Naive thymus-derived CD4-positive, alpha-beta T cell (primary cell): ENCODE measurements at regions not wholly inside any gene's neighbourhood (a gene's known extent, or its start where the extent isn't known, plus 50 kb on each side); places are given as distances from the start of the nearest gene placed in this dataset.

ENCODE experiments used
- ATAC-seq: fragments of 150-1000 bp; cut with Tn5 transposase; 2 replicates; pipeline ENCODE4 v1.10.0; 2021; ENCODE audit warnings: mild to moderate bottlenecking, moderate library complexity
- CTCF ChIA-PET: fragments of 350-600 bp; sonication (Branson Sonifier 250); formaldehyde crosslinking; loops from one replicate; lab custom pipeline; 2021; ENCODE audit warnings: antibody characterized with exemption; lab: Charles Lee
- POLR2A ChIA-PET: fragments of 350-600 bp; sonication (Branson Sonifier 250); formaldehyde crosslinking; loops from one replicate; lab custom pipeline; 2021; ENCODE audit warnings: antibody characterized with exemption, inconsistent platforms; lab: Charles Lee
- DNase-seq, 9 donors: peaks; one replicate each; pipeline versions ENCODE4 v3.0.0 to v3.0.0-alpha.2; 2020 to 2022; ENCODE audit warnings: mixed read lengths in 1 of 9
- H3K27ac ChIP-seq: one replicate; pipeline ENCODE4 v1.7.0; 2013; ENCODE audit warnings: mild to moderate bottlenecking, low read depth, low read length, moderate library complexity
- H3K27me3 ChIP-seq, 2 donors: one replicate each; pipeline ENCODE4 v1.7.0; 2013; ENCODE audit warnings: low read length in 2 of 2, mild to moderate bottlenecking in 2 of 2, moderate library complexity in 2 of 2; ENCODE audit not compliant: control insufficient read depth in 2 of 2, insufficient read depth in 2 of 2
- H3K36me3 ChIP-seq, 3 experiments: 1 replicate in 2 of 3; 2 replicates in 1 of 3; pipeline ENCODE4 v1.7.0; 2013; ENCODE audit warnings: low read length in 3 of 3, mild to moderate bottlenecking in 3 of 3, moderate library complexity in 1 of 3; ENCODE audit not compliant: insufficient read depth in 3 of 3, control insufficient read depth in 2 of 3
- H3K4me1 ChIP-seq, 2 donors: one replicate each; pipeline ENCODE4 v1.7.0; 2013; ENCODE audit warnings: low read length in 2 of 2, mild to moderate bottlenecking in 2 of 2, moderate library complexity in 1 of 2; ENCODE audit not compliant: control insufficient read depth in 2 of 2, insufficient read depth in 2 of 2
- H3K4me3 ChIP-seq: 2 replicates; pipeline ENCODE4 v1.7.0; 2013; ENCODE audit warnings: mild to moderate bottlenecking, low read length
- H3K9me3 ChIP-seq, 3 experiments: 1 replicate in 2 of 3; 2 replicates in 1 of 3; pipeline ENCODE4 v1.7.0; 2013; ENCODE audit warnings: low read length in 3 of 3; ENCODE audit not compliant: control insufficient read depth in 2 of 3
- H3K27ac Mint-ChIP-seq, 9 donors: one replicate each; pipeline ENCODE4 v1.8.0; 2020 to 2022; ENCODE audit warnings: mixed read lengths in 9 of 9, mild to moderate bottlenecking in 8 of 9, moderate library complexity in 5 of 9, inconsistent platforms in 2 of 9
- H3K27me3 Mint-ChIP-seq, 5 donors: one replicate each; pipeline ENCODE4 v1.8.0; 2021 to 2022; ENCODE audit warnings: mixed read lengths in 5 of 5, mild to moderate bottlenecking in 1 of 5
- H3K36me3 Mint-ChIP-seq, 5 donors: one replicate each; pipeline ENCODE4 v1.8.0; 2020 to 2022; ENCODE audit warnings: mixed read lengths in 5 of 5, mild to moderate bottlenecking in 3 of 5, inconsistent platforms in 1 of 5
- H3K4me1 Mint-ChIP-seq, 7 donors: one replicate each; pipeline ENCODE4 v1.8.0; 2020 to 2022; ENCODE audit warnings: mixed read lengths in 7 of 7, mild to moderate bottlenecking in 3 of 7, inconsistent platforms in 1 of 7
- H3K4me3 Mint-ChIP-seq, 10 donors: one replicate each; pipeline ENCODE4 v1.8.0; 2020 to 2022; ENCODE audit warnings: mild to moderate bottlenecking in 10 of 10, mixed read lengths in 10 of 10, moderate library complexity in 6 of 10, inconsistent platforms in 2 of 10
- H3K9me3 Mint-ChIP-seq, 11 donors: one replicate each; pipeline ENCODE4 v1.8.0; 2020 to 2022; ENCODE audit warnings: mixed read lengths in 11 of 11, mild to moderate bottlenecking in 4 of 11, inconsistent platforms in 1 of 11, moderate library complexity in 1 of 11
- intact Hi-C, 2 donors: fragments of 100-400 bp; cut with micrococcal nuclease; formaldehyde crosslinking; loops; one replicate each; pipeline ENCODE4 v1.15.1; 2023

GRCh38 chrX:5752831-5753230 is 475.8 kb downstream of the NLGN4X start:
- ATAC-seq: no peak
- no peaks in the 10 kb centered on the region for H3K9me3 ChIP-seq
- Mint-ChIP-seq H3K4me3 (no peak overlapping the region), H3K9me3 (peaks cover 0 to 17% (median 4%) of the 10 kb centered on the region in 11 donors), H3K27me3 (no peaks in the 10 kb centered on the region), H3K27ac (no peak overlapping the region), H3K36me3 (no peaks in the 10 kb centered on the region), H3K4me1 (peaks cover 0 to 2% (median 0%) of the 10 kb centered on the region in 7 donors)
- H3K36me3 ChIP-seq: no peaks in the 10 kb centered on the region
- POLR2A ChIA-PET: no interaction called here
- H3K4me1 ChIP-seq: no peaks in the 10 kb centered on the region
- DNase-seq: no peak
- H3K27me3 ChIP-seq: no peaks in the 10 kb centered on the region
- CTCF ChIA-PET: no interaction called here
- no peak overlapping the region for H3K4me3 ChIP-seq
- no peak overlapping the region for H3K27ac ChIP-seq
- intact Hi-C loops: no loop called here

GRCh38 chrX:5748586-5749150 is 480.0 kb downstream of the NLGN4X start:
- H3K4me3 ChIP-seq: no peak overlapping the region
- H3K9me3 Mint-ChIP-seq: peaks cover 0 to 20% (median 3%) of the 10 kb centered on the region in 11 donors
- no peaks in the 10 kb centered on the region for H3K36me3 ChIP-seq
- CTCF ChIA-PET: no interaction called here
- H3K4me1 Mint-ChIP-seq: peaks cover 0 to 2% (median 0%) of the 10 kb centered on the region in 7 donors
- H3K4me3 Mint-ChIP-seq: no peak overlapping the region
- H3K36me3 Mint-ChIP-seq: no peaks in the 10 kb centered on the region
- no peaks in the 10 kb centered on the region for H3K27me3 Mint-ChIP-seq
- no peaks in the 10 kb centered on the region for H3K4me1 ChIP-seq
- no peaks in the 10 kb centered on the region for H3K27me3 ChIP-seq
- ATAC-seq (no peak), DNase-seq (no peak)
- H3K27ac ChIP-seq: no peak overlapping the region
- no peak overlapping the region for H3K27ac Mint-ChIP-seq
- intact Hi-C loops: no loop called here
- POLR2A ChIA-PET: no interaction called here
- H3K9me3 ChIP-seq: no peaks in the 10 kb centered on the region

- Mint-ChIP-seq H3K27ac (no peak overlapping the region), H3K27me3 (no peaks in the 10 kb centered on the region), H3K9me3 (peaks cover 0 to 16% (median 3%) of the 10 kb centered on the region in 11 donors), H3K4me3 (no peak overlapping the region), H3K4me1 (no peaks in the 10 kb centered on the region), H3K36me3 (no peaks in the 10 kb centered on the region)
- H3K36me3 ChIP-seq: no peaks in the 10 kb centered on the region
- DNase-seq: no peak
- intact Hi-C loops: no loop called here
- H3K27ac ChIP-seq: no peak overlapping the region
- H3K4me1 ChIP-seq: no peaks in the 10 kb centered on the region
- ATAC-seq: no peak
- H3K9me3 ChIP-seq: no peaks in the 10 kb centered on the region
- H3K4me3 ChIP-seq: no peak overlapping the region
- no peaks in the 10 kb centered on the region for H3K27me3 ChIP-seq
- ChIA-PET POLR2A (no interaction called here), CTCF (no interaction called here)
Measured at GRCh38 chrX:5746231-5746630, 482.4 kb downstream of the NLGN4X start.

- CTCF ChIA-PET: no interaction called here
- Histone ChIP-seq H3K27ac (no peak overlapping the region), H3K4me1 (no peaks in the 10 kb centered on the region), H3K9me3 (no peaks in the 10 kb centered on the region), H3K36me3 (no peaks in the 10 kb centered on the region), H3K27me3 (no peaks in the 10 kb centered on the region), H3K4me3 (no peak overlapping the region)
- H3K9me3 Mint-ChIP-seq: peaks cover 0 to 10% (median 3%) of the 10 kb centered on the region in 11 donors
- H3K4me1 Mint-ChIP-seq: no peaks in the 10 kb centered on the region
- ATAC-seq: no peak
- no peak overlapping the region for H3K4me3 Mint-ChIP-seq
- no peak for DNase-seq
- no peaks in the 10 kb centered on the region for H3K27me3 Mint-ChIP-seq
- POLR2A ChIA-PET: no interaction called here
- no peak overlapping the region for H3K27ac Mint-ChIP-seq
- intact Hi-C loops: no loop called here
- no peaks in the 10 kb centered on the region for H3K36me3 Mint-ChIP-seq
Measured at GRCh38 chrX:5733501-5733900, 495.2 kb downstream of the NLGN4X start.

GRCh38 chrX:5730556-5730955 is 498.1 kb downstream of the NLGN4X start:
- ChIA-PET POLR2A (no interaction called here), CTCF (no interaction called here)
- H3K9me3 ChIP-seq: no peaks in the 10 kb centered on the region
- H3K36me3 ChIP-seq: no peaks in the 10 kb centered on the region
- H3K27ac ChIP-seq: no peak overlapping the region
- Mint-ChIP-seq H3K4me1 (no peaks in the 10 kb centered on the region), H3K36me3 (no peaks in the 10 kb centered on the region), H3K27me3 (no peaks in the 10 kb centered on the region), H3K4me3 (no peak overlapping the region), H3K27ac (no peak overlapping the region), H3K9me3 (peaks cover 0 to 10% (median 2%) of the 10 kb centered on the region in 11 donors)
- no peaks in the 10 kb centered on the region for H3K4me1 ChIP-seq
- DNase-seq (no peak), ATAC-seq (no peak)
- intact Hi-C loops: no loop called here
- H3K27me3 ChIP-seq: no peaks in the 10 kb centered on the region
- H3K4me3 ChIP-seq: no peak overlapping the region

DNA sequence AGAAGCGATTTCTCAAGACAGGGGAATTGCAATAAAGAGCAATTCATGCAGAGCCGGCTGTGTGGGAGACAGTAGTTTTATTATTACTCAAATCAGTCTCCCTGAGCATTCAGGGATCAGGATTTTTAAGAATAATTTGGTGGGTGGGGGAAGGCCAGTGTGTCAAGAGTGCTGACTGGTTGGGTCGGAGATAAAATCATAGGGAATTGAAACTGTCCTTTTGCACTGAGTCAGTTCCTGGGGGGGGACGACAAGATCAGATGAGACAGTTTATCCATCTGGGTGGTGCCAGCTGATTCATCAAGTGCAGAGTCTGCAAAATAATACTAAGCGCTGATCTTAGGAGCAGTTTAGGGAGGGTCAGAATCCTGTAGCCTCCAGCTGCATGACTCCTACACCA is 502.4 kb downstream of the NLGN4X start:
- DNase-seq (no peak), ATAC-seq (no peak)
- no peak overlapping the region for H3K4me3 ChIP-seq
- no peaks in the 10 kb centered on the region for H3K9me3 ChIP-seq
- peaks cover 0 to 8% (median 0%) of the 10 kb centered on the region in 11 donors for H3K9me3 Mint-ChIP-seq
- intact Hi-C loops: no loop called here
- H3K36me3 ChIP-seq: no peaks in the 10 kb centered on the region
- no peaks in the 10 kb centered on the region for H3K27me3 Mint-ChIP-seq
- no peak overlapping the region for H3K4me3 Mint-ChIP-seq
- POLR2A ChIA-PET: no interaction called here
- H3K27me3 ChIP-seq: no peaks in the 10 kb centered on the region
- no peaks in the 10 kb centered on the region for H3K4me1 Mint-ChIP-seq
- H3K27ac ChIP-seq: no peak overlapping the region
- H3K27ac Mint-ChIP-seq: no peak overlapping the region
- CTCF ChIA-PET: no interaction called here
- H3K4me1 ChIP-seq: no peaks in the 10 kb centered on the region
- H3K36me3 Mint-ChIP-seq: no peaks in the 10 kb centered on the region

DNA sequence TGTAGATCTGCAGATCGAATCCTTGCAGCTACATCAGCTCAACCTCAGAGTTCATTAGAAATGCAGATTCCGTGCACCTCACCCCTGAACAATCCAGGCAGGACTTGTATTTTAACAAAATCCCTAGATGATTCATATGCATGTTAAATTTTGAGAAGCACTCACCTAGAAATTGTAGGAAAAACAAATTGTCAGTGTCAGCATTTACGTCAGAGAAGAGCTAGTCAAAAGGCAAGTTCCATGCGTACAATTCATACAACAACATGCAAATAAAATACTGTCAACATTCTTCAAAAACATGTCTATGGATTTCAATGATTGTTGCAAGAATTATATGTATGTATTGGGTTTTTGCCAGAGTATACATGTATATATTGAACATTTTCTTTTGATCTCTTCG is 504.5 kb downstream of the NLGN4X start:
- Histone ChIP-seq H3K4me3 (no peak overlapping the region), H3K36me3 (no peaks in the 10 kb centered on the region), H3K27me3 (no peaks in the 10 kb centered on the region), H3K27ac (no peak overlapping the region), H3K9me3 (no peaks in the 10 kb centered on the region), H3K4me1 (no peaks in the 10 kb centered on the region)
- peaks cover 0 to 6% (median 1%) of the 10 kb centered on the region in 11 donors for H3K9me3 Mint-ChIP-seq
- no peaks in the 10 kb centered on the region for H3K4me1 Mint-ChIP-seq
- no peak for ATAC-seq
- no peak overlapping the region for H3K27ac Mint-ChIP-seq
- intact Hi-C loops: no loop called here
- DNase-seq: no peak
- H3K36me3 Mint-ChIP-seq: no peaks in the 10 kb centered on the region
- no peaks in the 10 kb centered on the region for H3K27me3 Mint-ChIP-seq
- ChIA-PET CTCF (no interaction called here), POLR2A (no interaction called here)
- no peak overlapping the region for H3K4me3 Mint-ChIP-seq
